ENCODE measurements at regions not wholly inside any gene's neighbourhood (a gene's known extent, or its start where the extent isn't known, plus 50 kb on each side); places are given as distances from the start of the nearest gene placed in this dataset.

DNA sequence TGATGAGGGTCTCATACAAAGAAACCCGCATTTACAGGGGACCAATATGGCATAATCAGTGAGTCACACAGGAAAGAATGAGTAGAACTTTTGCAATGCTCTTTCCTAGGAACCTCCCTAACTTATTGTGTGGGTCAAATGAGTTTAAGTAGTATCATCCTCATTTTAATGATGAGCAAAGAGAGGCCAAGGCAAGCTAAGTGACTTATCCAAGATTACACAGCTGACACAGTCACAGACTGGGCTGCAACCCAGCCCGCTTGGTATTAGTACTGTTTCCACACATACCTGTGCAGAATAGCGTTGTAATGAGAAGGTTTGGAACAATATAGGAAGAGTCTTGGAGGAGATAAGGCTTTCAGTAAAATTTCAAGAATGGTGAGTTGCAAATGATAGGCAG, 91.0 kb upstream of the PPP1R2C start:
- Histone ChIP-seq H3K4me2 (replicated peaks; ENCODE audit: extremely low read depth, low read length, poor library complexity, severe bottlenecking) (no peak overlapping the region), H4K20me1 (ENCODE audit: insufficient read depth, low read length) (no peaks in the 10 kb centered on the region)
- no peak overlapping the region for H3K27ac Mint-ChIP-seq

DNA sequence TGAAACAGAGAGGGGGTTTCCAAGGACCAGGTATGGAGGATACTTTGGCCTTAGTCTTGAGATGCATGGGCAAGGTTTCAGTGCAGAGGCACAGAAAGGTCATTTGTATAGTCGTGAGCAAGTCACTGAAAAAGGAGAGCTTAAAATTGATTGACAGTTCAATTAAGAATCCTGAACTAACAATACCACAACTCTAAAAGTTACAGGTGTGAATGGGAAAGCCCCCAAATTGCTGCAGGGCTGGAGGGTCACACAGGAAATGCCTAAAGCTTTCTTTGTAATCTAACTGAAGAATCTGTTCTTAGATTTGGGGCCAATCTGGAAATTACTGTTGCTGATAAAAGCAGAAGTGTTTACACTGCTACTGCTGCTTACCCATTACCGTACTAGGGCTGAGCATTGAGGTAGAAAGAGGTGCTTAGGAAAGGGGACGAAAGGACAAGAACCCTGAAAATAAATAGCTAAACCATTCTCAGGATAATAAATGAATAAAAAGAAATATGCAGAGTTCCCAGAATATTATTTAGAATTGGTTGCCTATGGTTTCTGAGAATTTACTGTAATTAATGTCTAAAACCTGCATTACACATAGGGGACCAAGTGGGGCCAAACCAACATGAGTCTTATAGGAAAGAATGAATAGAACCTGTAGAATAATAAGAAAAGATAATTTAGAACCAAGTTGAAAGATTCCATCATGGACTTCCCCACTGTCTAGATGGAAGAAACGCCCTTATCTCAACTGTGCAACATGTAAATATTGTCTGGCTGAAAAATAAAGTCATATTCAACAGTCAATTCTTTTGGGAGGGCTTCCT, 91.9 kb upstream of the PPP1R2C start:
- Mint-ChIP-seq H3K27ac (no peak overlapping the region), H3K4me1 (no peaks in the 10 kb centered on the region), H3K27me3 (ENCODE audit: low read depth in 3 of 3) (no peaks in the 10 kb centered on the region), H3K36me3 (no peaks in the 10 kb centered on the region), H3K9me3 (peaks cover 0 to 5% (median 1%) of the 10 kb centered on the region in 7 donors), H3K4me3 (no peak overlapping the region)
- Histone ChIP-seq H3K36me3 (replicated peaks in 1 of 2; ENCODE audit: control insufficient read depth in 1 of 2, insufficient read depth in 2 of 2, low read length in 2 of 2) (no peaks in the 10 kb centered on the region), H3K4me2 (replicated peaks; ENCODE audit: extremely low read depth, low read length, poor library complexity, severe bottlenecking) (no peak overlapping the region), H2AFZ (ENCODE audit: insufficient read depth, low read depth, low read length, poor library complexity, severe bottlenecking) (no peak overlapping the region), H3K9ac (ENCODE audit: insufficient read depth, low read length, poor library complexity, severe bottlenecking) (no peak overlapping the region), H3K9me3 (replicated peaks in 1 of 2; ENCODE audit: control insufficient read depth in 1 of 2, insufficient read depth in 1 of 2, low read length in 2 of 2) (no peaks in the 10 kb centered on the region), H3K27ac (ENCODE audit: low read depth in 1 of 2, low read length in 2 of 2) (no peak overlapping the region), H4K20me1 (ENCODE audit: insufficient read depth, low read length) (no peaks in the 10 kb centered on the region), H3K4me1 (ENCODE audit: control insufficient read depth in 1 of 2, insufficient read depth in 2 of 2, low read length in 2 of 2) (no peaks in the 10 kb centered on the region), H3K4me3 (replicated peaks in 1 of 3; ENCODE audit: low read depth in 2 of 3, low read length in 3 of 3) (no peak overlapping the region), H3K79me2 (ENCODE audit: insufficient read depth, low read length) (no peaks in the 10 kb centered on the region), H3K27me3 (ENCODE audit: control insufficient read depth in 2 of 2, insufficient read depth in 2 of 2, low read length in 2 of 2) (no peaks in the 10 kb centered on the region)
- intact Hi-C loops (cut with micrococcal nuclease) = no loop called here
- DNase-seq = no peak
- WGBS (ENCODE audit: insufficient coverage) = no CpG with 5 or more reads among the region's 4 CpGs
- no peak for TF ChIP-seq CTCF (IDR thresholded peaks at IDR 0.05)

More for the DNA sequence above, 91.0 kb upstream of the PPP1R2C start:
- Histone ChIP-seq H3K9ac (ENCODE audit: insufficient read depth, low read length, poor library complexity, severe bottlenecking) (no peak overlapping the region), H3K27ac (ENCODE audit: low read depth in 1 of 2, low read length in 2 of 2) (no peak overlapping the region), H3K79me2 (ENCODE audit: insufficient read depth, low read length) (no peaks in the 10 kb centered on the region), H3K27me3 (ENCODE audit: control insufficient read depth in 2 of 2, insufficient read depth in 2 of 2, low read length in 2 of 2) (no peaks in the 10 kb centered on the region), H3K4me1 (ENCODE audit: control insufficient read depth in 1 of 2, insufficient read depth in 2 of 2, low read length in 2 of 2) (no peaks in the 10 kb centered on the region), H3K36me3 (replicated peaks in 1 of 2; ENCODE audit: control insufficient read depth in 1 of 2, insufficient read depth in 2 of 2, low read length in 2 of 2) (no peaks in the 10 kb centered on the region), H3K4me3 (replicated peaks in 1 of 3; ENCODE audit: low read depth in 2 of 3, low read length in 3 of 3) (no peak overlapping the region), H2AFZ (ENCODE audit: insufficient read depth, low read depth, low read length, poor library complexity, severe bottlenecking) (no peak overlapping the region), H3K9me3 (replicated peaks in 1 of 2; ENCODE audit: control insufficient read depth in 1 of 2, insufficient read depth in 1 of 2, low read length in 2 of 2) (no peaks in the 10 kb centered on the region)
- WGBS (ENCODE audit: insufficient coverage) = no CpG with 5 or more reads among the region's 3 CpGs
- intact Hi-C loops (cut with micrococcal nuclease) = no loop called here
- H3K4me1 Mint-ChIP-seq = no peaks in the 10 kb centered on the region
- DNase-seq = no peak
- TF ChIP-seq CTCF (IDR thresholded peaks at IDR 0.05) = no peak
- H3K9me3 Mint-ChIP-seq = peaks cover 0 to 5% (median 0%) of the 10 kb centered on the region in 7 donors
- H3K4me3 Mint-ChIP-seq = no peak overlapping the region
- no peaks in the 10 kb centered on the region for H3K36me3 Mint-ChIP-seq
- peaks cover 0 to 1% (median 0%) of the 10 kb centered on the region in 3 donors for H3K27me3 Mint-ChIP-seq (ENCODE audit: low read depth in 3 of 3)
